ENCODE measurements at regions not wholly inside any gene's neighbourhood (a gene's known extent, or its start where the extent isn't known, plus 50 kb on each side); places are given as distances from the start of the nearest gene placed in this dataset.
"Not testable (repeated sequence)": the region's sequence is repeated elsewhere in the genome, so short reads cannot be mapped to it uniquely, and the experiment has no call there.

GRCh38 chr3:82509951-82510603 lies 748.6 kb upstream of the GBE1 start:
- no peak for DNase-seq

GRCh38 chr3:82509106-82509842 lies 747.8 kb upstream of the GBE1 start:
- no peak for DNase-seq

- no peak for DNase-seq
These were observed 744.8 kb upstream of the GBE1 start for GRCh38 chr3:82506204-82506603.

GRCh38 chr3:82505079-82505756 lies 743.8 kb upstream of the GBE1 start:
- DNase-seq: no peak

- no peak for DNase-seq
These were observed 736.7 kb upstream of the GBE1 start for GRCh38 chr3:82498186-82498585.

DNA sequence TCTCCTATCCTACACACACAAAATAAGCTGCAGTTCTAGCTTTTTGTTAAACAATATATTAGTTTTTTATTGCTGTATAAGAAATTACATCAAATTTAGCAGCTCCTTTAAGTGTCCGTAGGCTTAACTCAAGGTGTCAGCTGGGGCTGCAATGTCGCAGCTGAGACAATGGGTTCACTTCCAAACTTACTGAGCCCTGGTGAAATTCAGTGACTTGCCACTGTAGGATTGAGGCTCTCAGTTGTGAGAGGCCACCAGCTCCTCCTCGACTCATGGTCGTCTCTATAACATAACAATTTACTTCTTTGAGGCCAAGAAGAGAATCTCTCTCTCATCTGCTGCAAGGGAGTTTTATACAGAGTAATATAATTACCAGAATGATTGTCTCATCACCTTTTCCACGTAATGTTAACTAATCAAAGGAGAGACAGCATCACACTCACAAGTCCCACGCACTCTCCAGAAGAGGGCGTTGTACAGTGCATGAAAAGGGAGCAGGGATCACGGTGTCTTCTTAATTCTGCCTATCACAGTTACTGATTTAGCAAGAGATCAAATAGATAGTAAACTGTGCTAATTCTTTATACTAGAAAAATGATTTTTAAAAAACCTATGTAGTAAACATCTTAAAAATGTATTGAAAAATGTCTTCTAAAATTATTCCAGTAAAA lies 735.6 kb upstream of the GBE1 start:
- peak in 4 of 56 donors; percentile 0 to 8 (median 4) for DNase-seq

GRCh38 chr3:82495655-82496054 lies 734.2 kb upstream of the GBE1 start:
- DNase-seq: no peak

- no peak for DNase-seq
These were observed 733.6 kb upstream of the GBE1 start for GRCh38 chr3:82494977-82495489.

- no peak for DNase-seq
These were observed 732.4 kb upstream of the GBE1 start for GRCh38 chr3:82493858-82494257.

- DNase-seq: no peak
These were observed 713.9 kb upstream of the GBE1 start for GRCh38 chr3:82475306-82475705.

GRCh38 chr3:82474711-82475110 lies 713.3 kb upstream of the GBE1 start:
- no peak for DNase-seq

- DNase-seq: no peak
These were observed 712.6 kb upstream of the GBE1 start for GRCh38 chr3:82473864-82474541.

DNA sequence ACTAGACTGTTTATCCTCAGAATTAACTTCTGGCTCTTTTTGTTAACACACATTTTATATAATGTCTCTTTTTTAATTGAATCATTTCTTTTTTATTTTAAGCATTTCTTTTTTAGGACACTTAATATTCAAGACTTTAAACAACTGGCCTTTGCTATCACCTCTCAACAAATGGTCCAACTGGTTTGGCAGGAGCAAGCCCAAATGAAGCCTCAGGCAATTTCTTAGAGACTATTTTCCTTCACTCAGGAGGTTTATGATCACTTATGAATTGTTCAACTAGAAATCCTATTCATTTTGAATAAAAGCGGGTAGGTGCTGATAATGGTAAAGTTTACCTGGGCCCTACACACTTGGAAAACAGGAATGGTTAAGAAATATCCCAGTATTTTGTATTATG lies 705.6 kb upstream of the GBE1 start:
- DNase-seq: no peak

DNA sequence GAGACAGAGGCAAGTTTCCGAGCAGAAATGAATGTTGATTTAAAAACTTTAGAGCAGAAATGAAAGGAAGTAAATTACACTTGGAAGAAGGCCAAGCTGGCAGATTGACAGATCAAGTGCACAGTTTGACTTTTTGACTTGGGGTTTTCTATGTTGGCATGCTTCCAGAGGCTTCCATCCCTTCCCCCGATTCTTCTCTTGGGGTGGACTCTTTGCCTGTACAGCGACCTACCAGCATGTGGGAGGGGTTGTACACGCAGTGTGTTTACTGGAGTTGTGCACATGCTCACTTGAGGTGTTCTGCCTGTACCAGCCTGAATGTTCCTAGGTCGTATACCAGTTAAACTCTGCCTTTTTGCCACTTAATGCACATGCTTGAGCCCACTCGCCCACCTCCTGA lies 701.5 kb upstream of the GBE1 start:
- DNase-seq: no peak

- no peak for DNase-seq
These were observed 699.8 kb upstream of the GBE1 start for GRCh38 chr3:82461049-82461889.

GRCh38 chr3:82448320-82448719 lies 686.9 kb upstream of the GBE1 start:
- DNase-seq: no peak

GRCh38 chr3:82428821-82429220 lies 667.4 kb upstream of the GBE1 start:
- not testable (repeated sequence) for DNase-seq

DNA sequence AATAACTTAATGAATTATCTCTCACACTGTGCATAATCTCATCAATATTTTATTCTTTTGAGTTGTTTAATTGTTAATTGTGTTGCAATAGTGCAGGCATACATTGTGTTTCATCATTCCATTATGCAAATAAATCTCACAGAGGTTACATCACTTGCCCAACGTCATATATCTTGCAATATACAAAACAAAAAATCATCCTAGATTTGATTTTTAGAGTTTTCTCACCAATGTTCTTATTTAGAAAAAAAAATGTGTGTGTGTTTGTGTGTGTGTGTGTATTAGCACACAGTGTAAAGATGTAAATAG lies 662.5 kb upstream of the GBE1 start:
- no peak for DNase-seq

GRCh38 chr3:82423268-82424030 lies 662.0 kb upstream of the GBE1 start:
- DNase-seq: no peak

GRCh38 chr3:82416830-82417229 lies 655.4 kb upstream of the GBE1 start:
- DNase-seq: no peak

Measured in nucleus accumbens (tissue), 56 donors.